ENCODE measurements at regions not wholly inside any gene's neighbourhood (a gene's known extent, or its start where the extent isn't known, plus 50 kb on each side); places are given as distances from the start of the nearest gene placed in this dataset.

GRCh38 chr13:54633456-54633855, 1604.8 kb downstream of the OLFM4 start:
- no peak for TF ChIP-seq CTCF (IDR thresholded peaks at IDR 0.05)
- DNase-seq (no peak), ATAC-seq (no peak)
- Mint-ChIP-seq H3K27ac (no peak overlapping the region), H3K4me3 (no peak overlapping the region), H3K9me3 (peaks cover 14 to 17% of the 10 kb centered on the region in 2 donors), H3K36me3 (no peaks in the 10 kb centered on the region), H3K4me1 (no peaks in the 10 kb centered on the region), H3K27me3 (ENCODE audit: low read depth in 2 of 2) (no peaks in the 10 kb centered on the region)
- intact Hi-C loops (cut with micrococcal nuclease): no loop called here
- Histone ChIP-seq H3K27me3 (ENCODE audit: control insufficient read depth, insufficient read depth, low read length) (no peaks in the 10 kb centered on the region), H3K36me3 (ENCODE audit: control insufficient read depth, insufficient read depth, low read length) (no peaks in the 10 kb centered on the region), H3K4me3 (ENCODE audit: low read length) (no peak overlapping the region), H3K9me3 (ENCODE audit: control insufficient read depth, insufficient read depth, low read length) (no peaks in the 10 kb centered on the region), H3K4me1 (ENCODE audit: control insufficient read depth, insufficient read depth, low read length) (no peaks in the 10 kb centered on the region), H3K27ac (ENCODE audit: low read length) (no peak overlapping the region)
- 50% methylated on average over 5 of the region's 5 CpGs for WGBS (ENCODE audit: insufficient coverage)

- Mint-ChIP-seq H3K27me3 (ENCODE audit: low read depth in 2 of 2) (no peaks in the 10 kb centered on the region), H3K36me3 (no peaks in the 10 kb centered on the region), H3K4me1 (no peaks in the 10 kb centered on the region), H3K9me3 (peaks cover 14 to 26% of the 10 kb centered on the region in 2 donors), H3K4me3 (no peak overlapping the region), H3K27ac (no peak overlapping the region)
- DNase-seq (no peak), ATAC-seq (no peak)
- Histone ChIP-seq H3K4me3 (ENCODE audit: low read length) (no peak overlapping the region), H3K36me3 (ENCODE audit: control insufficient read depth, insufficient read depth, low read length) (no peaks in the 10 kb centered on the region), H3K27ac (ENCODE audit: low read length) (no peak overlapping the region), H3K4me1 (ENCODE audit: control insufficient read depth, insufficient read depth, low read length) (no peaks in the 10 kb centered on the region), H3K27me3 (ENCODE audit: control insufficient read depth, insufficient read depth, low read length) (no peaks in the 10 kb centered on the region), H3K9me3 (ENCODE audit: control insufficient read depth, insufficient read depth, low read length) (no peaks in the 10 kb centered on the region)
- intact Hi-C loops (cut with micrococcal nuclease): no loop called here
- 66% methylated on average over 2 of the region's 2 CpGs for WGBS (ENCODE audit: insufficient coverage)
- TF ChIP-seq CTCF (IDR thresholded peaks at IDR 0.05): no peak
Measured at GRCh38 chr13:54636231-54636630, 1607.6 kb downstream of the OLFM4 start.

DNA sequence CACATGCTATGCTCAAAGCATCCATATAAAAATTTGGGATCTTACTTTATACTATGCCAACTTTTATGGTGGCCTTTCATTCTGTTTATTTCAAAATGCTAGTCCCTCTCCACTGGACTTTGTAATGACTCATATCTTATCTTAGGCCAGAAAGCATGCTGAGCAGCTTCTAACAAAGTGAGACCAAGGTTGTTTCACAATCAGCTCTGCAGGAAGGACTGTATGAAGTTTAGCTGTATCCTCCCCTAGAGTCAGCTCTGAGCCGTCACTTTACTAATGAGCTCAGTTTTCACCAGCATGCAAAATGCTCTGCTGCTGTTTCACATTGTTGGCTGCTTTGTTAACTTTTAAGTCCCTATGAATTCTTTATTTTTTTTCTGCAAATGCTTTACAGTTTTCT, 1608.8 kb downstream of the OLFM4 start:
- H3K27me3 Mint-ChIP-seq (ENCODE audit: low read depth in 2 of 2): no peaks in the 10 kb centered on the region
- DNase-seq: no peak
- no peak overlapping the region for H3K27ac Mint-ChIP-seq
- no peak for ATAC-seq
- no peak overlapping the region for H3K27ac ChIP-seq (ENCODE audit: low read length)
- H3K4me1 Mint-ChIP-seq: no peaks in the 10 kb centered on the region
- WGBS (ENCODE audit: insufficient coverage): 95% methylated on average over 1 of the region's 1 CpG
- H3K4me3 ChIP-seq (ENCODE audit: low read length): no peak overlapping the region
- no peaks in the 10 kb centered on the region for H3K36me3 Mint-ChIP-seq
- H3K27me3 ChIP-seq (ENCODE audit: control insufficient read depth, insufficient read depth, low read length): no peaks in the 10 kb centered on the region
- no peaks in the 10 kb centered on the region for H3K9me3 ChIP-seq (ENCODE audit: control insufficient read depth, insufficient read depth, low read length)
- intact Hi-C loops (cut with micrococcal nuclease): no loop called here
- no peak overlapping the region for H3K4me3 Mint-ChIP-seq
- TF ChIP-seq CTCF (IDR thresholded peaks at IDR 0.05): no peak
- no peaks in the 10 kb centered on the region for H3K36me3 ChIP-seq (ENCODE audit: control insufficient read depth, insufficient read depth, low read length)
- peaks cover 12 to 23% of the 10 kb centered on the region in 2 donors for H3K9me3 Mint-ChIP-seq
- no peaks in the 10 kb centered on the region for H3K4me1 ChIP-seq (ENCODE audit: control insufficient read depth, insufficient read depth, low read length)

- DNase-seq: no peak
- intact Hi-C loops (cut with micrococcal nuclease): no loop called here
- no peaks in the 10 kb centered on the region for H3K36me3 Mint-ChIP-seq
- Histone ChIP-seq H3K27ac (ENCODE audit: low read length) (no peak overlapping the region), H3K4me1 (ENCODE audit: control insufficient read depth, insufficient read depth, low read length) (no peaks in the 10 kb centered on the region), H3K4me3 (ENCODE audit: low read length) (no peak overlapping the region), H3K27me3 (ENCODE audit: control insufficient read depth, insufficient read depth, low read length) (no peaks in the 10 kb centered on the region), H3K9me3 (ENCODE audit: control insufficient read depth, insufficient read depth, low read length) (no peaks in the 10 kb centered on the region), H3K36me3 (ENCODE audit: control insufficient read depth, insufficient read depth, low read length) (no peaks in the 10 kb centered on the region)
- H3K27me3 Mint-ChIP-seq (ENCODE audit: low read depth in 2 of 2): no peaks in the 10 kb centered on the region
- no peak for ATAC-seq
- H3K9me3 Mint-ChIP-seq: peaks cover 10 to 29% of the 10 kb centered on the region in 2 donors
- no peak for TF ChIP-seq CTCF (IDR thresholded peaks at IDR 0.05)
- no peak overlapping the region for H3K27ac Mint-ChIP-seq
- H3K4me3 Mint-ChIP-seq: no peak overlapping the region
- H3K4me1 Mint-ChIP-seq: no peaks in the 10 kb centered on the region
Measured at GRCh38 chr13:54640719-54641118, 1612.1 kb downstream of the OLFM4 start.
